ENCODE measurements at regions not wholly inside any gene's neighbourhood (a gene's known extent, or its start where the extent isn't known, plus 50 kb on each side); places are given as distances from the start of the nearest gene placed in this dataset.

DNA sequence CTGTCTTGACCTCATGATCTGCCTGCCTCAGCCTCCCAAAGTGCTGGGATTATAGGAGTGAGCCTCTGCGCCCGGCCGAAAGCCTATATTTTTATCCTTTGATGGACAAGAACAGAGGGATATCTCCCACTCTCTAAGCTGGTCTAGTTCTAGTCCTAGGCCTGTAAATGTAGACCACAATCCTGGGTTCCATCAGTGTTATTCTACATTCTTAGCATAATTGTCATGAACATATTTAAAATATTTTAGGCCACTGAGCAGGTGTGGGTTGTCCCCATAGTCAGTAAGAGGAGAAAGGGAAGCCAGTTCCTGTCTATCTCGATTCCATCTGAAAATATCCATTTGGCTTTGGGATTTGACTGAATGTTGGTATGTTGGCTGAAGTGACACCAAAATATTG, 118.1 kb downstream of the EBLN2 start:
- TF ChIP-seq, protein P1, sequence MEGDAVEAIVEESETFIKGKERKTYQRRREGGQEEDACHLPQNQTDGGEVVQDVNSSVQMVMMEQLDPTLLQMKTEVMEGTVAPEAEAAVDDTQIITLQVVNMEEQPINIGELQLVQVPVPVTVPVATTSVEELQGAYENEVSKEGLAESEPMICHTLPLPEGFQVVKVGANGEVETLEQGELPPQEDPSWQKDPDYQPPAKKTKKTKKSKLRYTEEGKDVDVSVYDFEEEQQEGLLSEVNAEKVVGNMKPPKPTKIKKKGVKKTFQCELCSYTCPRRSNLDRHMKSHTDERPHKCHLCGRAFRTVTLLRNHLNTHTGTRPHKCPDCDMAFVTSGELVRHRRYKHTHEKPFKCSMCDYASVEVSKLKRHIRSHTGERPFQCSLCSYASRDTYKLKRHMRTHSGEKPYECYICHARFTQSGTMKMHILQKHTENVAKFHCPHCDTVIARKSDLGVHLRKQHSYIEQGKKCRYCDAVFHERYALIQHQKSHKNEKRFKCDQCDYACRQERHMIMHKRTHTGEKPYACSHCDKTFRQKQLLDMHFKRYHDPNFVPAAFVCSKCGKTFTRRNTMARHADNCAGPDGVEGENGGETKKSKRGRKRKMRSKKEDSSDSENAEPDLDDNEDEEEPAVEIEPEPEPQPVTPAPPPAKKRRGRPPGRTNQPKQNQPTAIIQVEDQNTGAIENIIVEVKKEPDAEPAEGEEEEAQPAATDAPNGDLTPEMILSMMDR (IDR thresholded peaks at IDR 0.05), result no peak
- TF ChIP-seq POLR2A (IDR thresholded peaks at IDR 0.05), result no peak

Data from right lobe of liver (tissue), 4 donors.